DND-41 (cell line): ENCODE measurements at regions not wholly inside any gene's neighbourhood (a gene's known extent, or its start where the extent isn't known, plus 50 kb on each side); places are given as distances from the start of the nearest gene placed in this dataset.

Experiments used
- CTCF ChIP-seq: IDR thresholded peaks from 2 replicates; pipeline ENCODE4 v1.5.1; 2012; ENCODE audit warnings: borderline replicate concordance, low read length, moderate library complexity, mild to moderate bottlenecking; ENCODE audit not compliant: poor library complexity, severe bottlenecking; ENCODE audit errors: extremely low read depth
- EZH2 ChIP-seq: IDR thresholded peaks from 3 replicates; pipeline ENCODE4 v1.6.1; 2012; ENCODE audit warnings: borderline replicate concordance, low read depth, mild to moderate bottlenecking, moderate library complexity, low read length, inconsistent platforms; ENCODE audit not compliant: severe bottlenecking

- TF ChIP-seq CTCF (no peak), EZH2 (no peak)
These were observed 59.9 kb upstream of the SETBP1 start for GRCh38 chr18:44620812-44621211.
